ENCODE measurements at regions not wholly inside any gene's neighbourhood (a gene's known extent, or its start where the extent isn't known, plus 50 kb on each side); places are given as distances from the start of the nearest gene placed in this dataset.

- no peak for DNase-seq
Observed at GRCh38 chr5:77569409-77569808, 69.1 kb downstream of the OTP start.

DNA sequence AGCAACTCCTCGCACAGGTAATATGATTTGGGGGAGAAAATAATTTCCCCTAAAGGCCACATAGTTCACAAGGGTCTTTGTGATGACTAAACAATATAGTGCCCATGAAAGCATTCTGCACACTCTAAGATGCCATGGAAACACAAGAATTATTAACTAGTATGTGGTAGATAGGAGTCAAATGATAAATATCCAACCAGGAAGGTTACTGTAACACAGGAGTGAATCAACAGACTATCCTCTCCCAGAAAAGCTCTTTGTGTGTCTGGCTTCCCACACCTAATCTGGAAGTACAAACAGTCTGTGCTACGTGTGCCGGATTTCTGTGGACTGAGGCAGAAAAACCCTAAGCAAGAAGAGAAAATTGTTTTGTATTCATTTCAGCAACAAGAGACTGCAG lies 70.0 kb downstream of the OTP start:
- no peak for DNase-seq

- no peak for DNase-seq
Observed at GRCh38 chr5:77568082-77568481, 70.4 kb downstream of the OTP start.

GRCh38 chr5:77563475-77563874 lies 71.4 kb upstream of the WDR41 start:
- DNase-seq, result no peak

GRCh38 chr5:77561965-77562364 lies 69.8 kb upstream of the WDR41 start:
- no peak for DNase-seq

DNA sequence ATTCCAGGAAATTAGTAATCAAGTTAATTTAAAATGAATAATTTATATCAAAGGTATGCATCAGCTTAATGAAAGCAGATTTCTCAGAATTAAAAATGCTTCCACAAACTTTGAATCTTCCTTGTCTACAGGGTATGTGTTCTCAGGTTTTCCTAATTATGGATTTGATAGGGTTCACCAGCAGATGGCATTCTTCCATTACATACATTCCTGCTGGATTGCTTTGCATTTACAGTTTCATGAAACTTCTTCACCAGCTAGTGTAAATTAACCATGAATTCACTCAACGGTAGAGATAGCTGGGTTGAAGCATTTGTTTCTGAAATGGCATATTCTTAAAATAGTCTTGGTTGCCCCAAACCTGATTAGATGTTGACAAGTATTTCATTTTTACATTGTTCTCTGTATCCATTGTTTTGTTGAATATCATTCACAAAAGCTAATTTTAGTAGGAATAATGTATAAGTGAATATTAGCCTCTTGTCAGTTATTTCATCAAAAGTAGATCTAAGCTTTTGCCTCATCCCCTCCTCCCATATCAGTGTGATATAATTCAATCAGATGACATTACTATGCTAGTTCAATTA lies 68.7 kb upstream of the WDR41 start:
- peak; percentile 30 to 73 for DNase-seq

DNA sequence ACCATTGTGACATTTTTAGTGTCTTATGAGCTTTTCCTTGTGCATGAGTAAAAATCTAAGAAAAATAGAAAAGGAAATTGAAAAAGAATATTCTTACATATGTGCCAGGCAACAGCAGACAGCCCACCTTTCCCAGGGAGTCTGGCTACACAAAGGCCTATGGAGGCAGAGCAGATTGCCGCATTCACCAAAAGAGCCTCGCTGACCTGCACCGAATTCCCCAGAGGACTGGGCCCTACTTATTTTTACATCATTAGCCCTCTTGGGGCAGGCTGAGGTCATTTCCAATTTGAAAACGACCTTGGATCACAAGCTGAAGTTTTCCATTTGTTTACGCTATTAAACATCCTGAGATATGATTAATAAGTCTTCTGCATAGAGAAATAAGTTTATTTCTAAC lies 66.2 kb upstream of the WDR41 start:
- DNase-seq, result peak; percentile 36 to 71

- DNase-seq, result no peak
Observed at GRCh38 chr5:77550406-77550805, 58.3 kb upstream of the WDR41 start.

GRCh38 chr5:77545285-77545684 lies 53.2 kb upstream of the WDR41 start:
- DNase-seq, result no peak
